ENCODE measurements at regions not wholly inside any gene's neighbourhood (a gene's known extent, or its start where the extent isn't known, plus 50 kb on each side); places are given as distances from the start of the nearest gene placed in this dataset.

DNA sequence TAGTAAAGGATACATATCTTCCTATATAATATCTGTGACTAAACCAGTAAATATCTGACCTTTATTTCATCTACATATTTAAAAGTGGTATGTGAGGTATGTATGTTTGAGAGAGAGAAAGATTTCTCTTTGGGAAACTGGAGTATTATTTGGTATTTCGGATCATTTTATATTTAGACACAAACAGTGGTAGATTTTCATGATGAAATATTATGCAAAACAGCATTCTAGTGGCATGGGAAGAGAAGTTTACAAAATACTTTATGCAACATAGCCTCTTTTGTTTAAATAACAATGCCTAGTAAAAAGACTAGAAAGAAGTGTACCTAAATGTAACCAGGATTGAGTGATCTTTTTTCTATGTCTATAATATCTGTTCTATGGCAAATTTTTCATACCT, 98.6 kb upstream of the TMEM168 start:
- ChIA-PET CTCF (no interaction called here), POLR2A (no interaction called here)
- H3K36me3 ChIP-seq (ENCODE audit: control insufficient read depth in 2 of 2, insufficient read depth in 1 of 2, low read length in 2 of 2), result peaks cover 4 to 6% of the 10 kb centered on the region in 2 experiments; a peak in 2 of 3 replicates

More for the DNA sequence above, 98.6 kb upstream of the TMEM168 start:
- Histone ChIP-seq H3K4me3 (ENCODE audit: low read depth, low read length) (no peak overlapping the region), H3K27ac (ENCODE audit: extremely low read depth, low read depth, low read length) (no peak overlapping the region), H3K4me1 (ENCODE audit: control insufficient read depth, insufficient read depth, low read length) (no peaks in the 10 kb centered on the region), H3K9me3 (ENCODE audit: control insufficient read depth, insufficient read depth, low read depth, low read length) (no peaks in the 10 kb centered on the region)
- TF ChIP-seq ZNF791 (tag by site-specific recombination; IDR thresholded peaks at IDR 0.05) (no peak), YY2 (tag by site-specific recombination; IDR thresholded peaks at IDR 0.05) (no peak), GLI4 (tag by site-specific recombination; IDR thresholded peaks at IDR 0.05) (no peak), ZNF660 (tag by site-specific recombination; IDR thresholded peaks at IDR 0.05) (no peak), BCL11B (tag by site-specific recombination; IDR thresholded peaks at IDR 0.05; ENCODE audit: low read depth) (no peak), ZNF626 (tag by site-specific recombination; IDR thresholded peaks at IDR 0.05) (no peak), ZNF521 (tag by site-specific recombination; IDR thresholded peaks at IDR 0.05) (no peak), ZNF112 (tag by site-specific recombination; IDR thresholded peaks at IDR 0.05) (no peak), ZNF624 (tag by site-specific recombination; IDR thresholded peaks at IDR 0.05) (no peak)
- TF ChIP-seq, protein P1, sequence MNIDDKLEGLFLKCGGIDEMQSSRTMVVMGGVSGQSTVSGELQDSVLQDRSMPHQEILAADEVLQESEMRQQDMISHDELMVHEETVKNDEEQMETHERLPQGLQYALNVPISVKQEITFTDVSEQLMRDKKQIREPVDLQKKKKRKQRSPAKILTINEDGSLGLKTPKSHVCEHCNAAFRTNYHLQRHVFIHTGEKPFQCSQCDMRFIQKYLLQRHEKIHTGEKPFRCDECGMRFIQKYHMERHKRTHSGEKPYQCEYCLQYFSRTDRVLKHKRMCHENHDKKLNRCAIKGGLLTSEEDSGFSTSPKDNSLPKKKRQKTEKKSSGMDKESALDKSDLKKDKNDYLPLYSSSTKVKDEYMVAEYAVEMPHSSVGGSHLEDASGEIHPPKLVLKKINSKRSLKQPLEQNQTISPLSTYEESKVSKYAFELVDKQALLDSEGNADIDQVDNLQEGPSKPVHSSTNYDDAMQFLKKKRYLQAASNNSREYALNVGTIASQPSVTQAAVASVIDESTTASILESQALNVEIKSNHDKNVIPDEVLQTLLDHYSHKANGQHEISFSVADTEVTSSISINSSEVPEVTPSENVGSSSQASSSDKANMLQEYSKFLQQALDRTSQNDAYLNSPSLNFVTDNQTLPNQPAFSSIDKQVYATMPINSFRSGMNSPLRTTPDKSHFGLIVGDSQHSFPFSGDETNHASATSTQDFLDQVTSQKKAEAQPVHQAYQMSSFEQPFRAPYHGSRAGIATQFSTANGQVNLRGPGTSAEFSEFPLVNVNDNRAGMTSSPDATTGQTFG (tag by site-specific recombination; IDR thresholded peaks at IDR 0.05; ENCODE audit: borderline replicate concordance), result no peak
- TF ChIP-seq, protein P2, sequence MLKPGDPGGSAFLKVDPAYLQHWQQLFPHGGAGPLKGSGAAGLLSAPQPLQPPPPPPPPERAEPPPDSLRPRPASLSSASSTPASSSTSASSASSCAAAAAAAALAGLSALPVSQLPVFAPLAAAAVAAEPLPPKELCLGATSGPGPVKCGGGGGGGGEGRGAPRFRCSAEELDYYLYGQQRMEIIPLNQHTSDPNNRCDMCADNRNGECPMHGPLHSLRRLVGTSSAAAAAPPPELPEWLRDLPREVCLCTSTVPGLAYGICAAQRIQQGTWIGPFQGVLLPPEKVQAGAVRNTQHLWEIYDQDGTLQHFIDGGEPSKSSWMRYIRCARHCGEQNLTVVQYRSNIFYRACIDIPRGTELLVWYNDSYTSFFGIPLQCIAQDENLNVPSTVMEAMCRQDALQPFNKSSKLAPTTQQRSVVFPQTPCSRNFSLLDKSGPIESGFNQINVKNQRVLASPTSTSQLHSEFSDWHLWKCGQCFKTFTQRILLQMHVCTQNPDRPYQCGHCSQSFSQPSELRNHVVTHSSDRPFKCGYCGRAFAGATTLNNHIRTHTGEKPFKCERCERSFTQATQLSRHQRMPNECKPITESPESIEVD (tag by site-specific recombination; IDR thresholded peaks at IDR 0.05), result no peak
- TF ChIP-seq, protein P3, sequence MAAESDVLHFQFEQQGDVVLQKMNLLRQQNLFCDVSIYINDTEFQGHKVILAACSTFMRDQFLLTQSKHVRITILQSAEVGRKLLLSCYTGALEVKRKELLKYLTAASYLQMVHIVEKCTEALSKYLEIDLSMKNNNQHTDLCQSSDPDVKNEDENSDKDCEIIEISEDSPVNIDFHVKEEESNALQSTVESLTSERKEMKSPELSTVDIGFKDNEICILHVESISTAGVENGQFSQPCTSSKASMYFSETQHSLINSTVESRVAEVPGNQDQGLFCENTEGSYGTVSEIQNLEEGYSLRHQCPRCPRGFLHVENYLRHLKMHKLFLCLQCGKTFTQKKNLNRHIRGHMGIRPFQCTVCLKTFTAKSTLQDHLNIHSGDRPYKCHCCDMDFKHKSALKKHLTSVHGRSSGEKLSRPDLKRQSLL (tag by site-specific recombination; IDR thresholded peaks at IDR 0.05), result no peak
- TF ChIP-seq, protein P4, sequence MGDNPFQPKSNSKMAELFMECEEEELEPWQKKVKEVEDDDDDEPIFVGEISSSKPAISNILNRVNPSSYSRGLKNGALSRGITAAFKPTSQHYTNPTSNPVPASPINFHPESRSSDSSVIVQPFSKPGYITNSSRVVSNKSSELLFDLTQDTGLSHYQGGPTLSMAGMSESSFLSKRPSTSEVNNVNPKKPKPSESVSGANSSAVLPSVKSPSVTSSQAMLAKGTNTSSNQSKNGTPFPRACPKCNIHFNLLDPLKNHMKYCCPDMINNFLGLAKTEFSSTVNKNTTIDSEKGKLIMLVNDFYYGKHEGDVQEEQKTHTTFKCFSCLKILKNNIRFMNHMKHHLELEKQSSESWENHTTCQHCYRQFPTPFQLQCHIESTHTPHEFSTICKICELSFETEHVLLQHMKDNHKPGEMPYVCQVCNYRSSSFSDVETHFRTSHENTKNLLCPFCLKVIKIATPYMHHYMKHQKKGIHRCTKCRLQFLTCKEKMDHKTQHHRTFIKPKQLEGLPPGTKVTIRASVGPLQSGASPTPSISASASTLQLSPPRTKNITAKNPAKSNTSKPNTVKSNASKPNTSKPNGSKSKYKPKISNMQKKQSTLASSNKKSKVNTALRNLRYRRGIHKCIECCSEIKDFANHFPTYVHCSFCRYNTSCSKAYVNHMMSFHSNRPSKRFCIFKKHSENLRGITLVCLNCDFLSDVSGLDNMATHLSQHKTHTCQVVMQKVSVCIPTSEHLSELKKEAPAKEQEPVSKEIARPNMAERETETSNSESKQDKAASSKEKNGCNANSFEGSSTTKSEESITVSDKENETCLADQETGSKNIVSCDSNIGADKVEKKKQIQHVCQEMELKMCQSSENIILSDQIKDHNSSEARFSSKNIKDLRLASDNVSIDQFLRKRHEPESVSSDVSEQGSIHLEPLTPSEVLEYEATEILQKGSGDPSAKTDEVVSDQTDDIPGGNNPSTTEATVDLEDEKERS (tag by site-specific recombination; IDR thresholded peaks at IDR 0.05), result no peak
- TF ChIP-seq, protein P5, sequence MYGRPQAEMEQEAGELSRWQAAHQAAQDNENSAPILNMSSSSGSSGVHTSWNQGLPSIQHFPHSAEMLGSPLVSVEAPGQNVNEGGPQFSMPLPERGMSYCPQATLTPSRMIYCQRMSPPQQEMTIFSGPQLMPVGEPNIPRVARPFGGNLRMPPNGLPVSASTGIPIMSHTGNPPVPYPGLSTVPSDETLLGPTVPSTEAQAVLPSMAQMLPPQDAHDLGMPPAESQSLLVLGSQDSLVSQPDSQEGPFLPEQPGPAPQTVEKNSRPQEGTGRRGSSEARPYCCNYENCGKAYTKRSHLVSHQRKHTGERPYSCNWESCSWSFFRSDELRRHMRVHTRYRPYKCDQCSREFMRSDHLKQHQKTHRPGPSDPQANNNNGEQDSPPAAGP (tag by site-specific recombination; IDR thresholded peaks at IDR 0.05), result no peak
- TF ChIP-seq, protein P6, sequence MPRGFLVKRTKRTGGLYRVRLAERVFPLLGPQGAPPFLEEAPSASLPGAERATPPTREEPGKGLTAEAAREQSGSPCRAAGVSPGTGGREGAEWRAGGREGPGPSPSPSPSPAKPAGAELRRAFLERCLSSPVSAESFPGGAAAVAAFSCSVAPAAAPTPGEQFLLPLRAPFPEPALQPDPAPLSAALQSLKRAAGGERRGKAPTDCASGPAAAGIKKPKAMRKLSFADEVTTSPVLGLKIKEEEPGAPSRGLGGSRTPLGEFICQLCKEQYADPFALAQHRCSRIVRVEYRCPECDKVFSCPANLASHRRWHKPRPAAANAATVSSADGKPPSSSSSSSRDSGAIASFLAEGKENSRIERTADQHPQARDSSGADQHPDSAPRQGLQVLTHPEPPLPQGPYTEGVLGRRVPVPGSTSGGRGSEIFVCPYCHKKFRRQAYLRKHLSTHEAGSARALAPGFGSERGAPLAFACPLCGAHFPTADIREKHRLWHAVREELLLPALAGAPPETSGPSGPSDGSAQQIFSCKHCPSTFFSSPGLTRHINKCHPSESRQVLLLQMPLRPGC (tag by site-specific recombination; IDR thresholded peaks at IDR 0.05), result no peak
- TF ChIP-seq, protein P7, sequence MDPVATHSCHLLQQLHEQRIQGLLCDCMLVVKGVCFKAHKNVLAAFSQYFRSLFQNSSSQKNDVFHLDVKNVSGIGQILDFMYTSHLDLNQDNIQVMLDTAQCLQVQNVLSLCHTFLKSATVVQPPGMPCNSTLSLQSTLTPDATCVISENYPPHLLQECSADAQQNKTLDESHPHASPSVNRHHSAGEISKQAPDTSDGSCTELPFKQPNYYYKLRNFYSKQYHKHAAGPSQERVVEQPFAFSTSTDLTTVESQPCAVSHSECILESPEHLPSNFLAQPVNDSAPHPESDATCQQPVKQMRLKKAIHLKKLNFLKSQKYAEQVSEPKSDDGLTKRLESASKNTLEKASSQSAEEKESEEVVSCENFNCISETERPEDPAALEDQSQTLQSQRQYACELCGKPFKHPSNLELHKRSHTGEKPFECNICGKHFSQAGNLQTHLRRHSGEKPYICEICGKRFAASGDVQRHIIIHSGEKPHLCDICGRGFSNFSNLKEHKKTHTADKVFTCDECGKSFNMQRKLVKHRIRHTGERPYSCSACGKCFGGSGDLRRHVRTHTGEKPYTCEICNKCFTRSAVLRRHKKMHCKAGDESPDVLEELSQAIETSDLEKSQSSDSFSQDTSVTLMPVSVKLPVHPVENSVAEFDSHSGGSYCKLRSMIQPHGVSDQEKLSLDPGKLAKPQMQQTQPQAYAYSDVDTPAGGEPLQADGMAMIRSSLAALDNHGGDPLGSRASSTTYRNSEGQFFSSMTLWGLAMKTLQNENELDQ (tag by site-specific recombination; IDR thresholded peaks at IDR 0.05; ENCODE audit: low read depth), result no peak
- TF ChIP-seq, protein P8, sequence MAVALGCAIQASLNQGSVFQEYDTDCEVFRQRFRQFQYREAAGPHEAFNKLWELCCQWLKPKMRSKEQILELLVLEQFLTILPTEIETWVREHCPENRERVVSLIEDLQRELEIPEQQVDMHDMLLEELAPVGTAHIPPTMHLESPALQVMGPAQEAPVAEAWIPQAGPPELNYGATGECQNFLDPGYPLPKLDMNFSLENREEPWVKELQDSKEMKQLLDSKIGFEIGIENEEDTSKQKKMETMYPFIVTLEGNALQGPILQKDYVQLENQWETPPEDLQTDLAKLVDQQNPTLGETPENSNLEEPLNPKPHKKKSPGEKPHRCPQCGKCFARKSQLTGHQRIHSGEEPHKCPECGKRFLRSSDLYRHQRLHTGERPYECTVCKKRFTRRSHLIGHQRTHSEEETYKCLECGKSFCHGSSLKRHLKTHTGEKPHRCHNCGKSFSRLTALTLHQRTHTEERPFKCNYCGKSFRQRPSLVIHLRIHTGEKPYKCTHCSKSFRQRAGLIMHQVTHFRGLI (tag by site-specific recombination; IDR thresholded peaks at IDR 0.05), result no peak
- TF ChIP-seq, protein P9, sequence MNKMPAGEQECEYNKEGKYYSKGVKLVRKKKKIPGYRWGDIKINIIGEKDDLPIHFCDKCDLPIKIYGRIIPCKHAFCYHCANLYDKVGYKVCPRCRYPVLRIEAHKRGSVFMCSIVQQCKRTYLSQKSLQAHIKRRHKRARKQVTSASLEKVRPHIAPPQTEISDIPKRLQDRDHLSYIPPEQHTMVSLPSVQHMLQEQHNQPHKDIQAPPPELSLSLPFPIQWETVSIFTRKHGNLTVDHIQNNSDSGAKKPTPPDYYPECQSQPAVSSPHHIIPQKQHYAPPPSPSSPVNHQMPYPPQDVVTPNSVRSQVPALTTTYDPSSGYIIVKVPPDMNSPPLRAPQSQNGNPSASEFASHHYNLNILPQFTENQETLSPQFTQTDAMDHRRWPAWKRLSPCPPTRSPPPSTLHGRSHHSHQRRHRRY (tag by site-specific recombination; IDR thresholded peaks at IDR 0.05), result no peak
